ENCODE measurements at regions not wholly inside any gene's neighbourhood (a gene's known extent, or its start where the extent isn't known, plus 50 kb on each side); places are given as distances from the start of the nearest gene placed in this dataset.

- TF ChIP-seq EZH2phosphoT487 (IDR thresholded peaks at IDR 0.05; ENCODE audit: unreplicated experiment) (no peak), CREB1 (CRISPR knock-in tag; IDR thresholded peaks at IDR 0.05; ENCODE audit: low read depth) (no peak), ZNF114 (CRISPR knock-in tag; IDR thresholded peaks at IDR 0.05) (no peak), NANOG (IDR thresholded peaks at IDR 0.05; ENCODE audit: borderline replicate concordance) (no peak)
- TF ChIP-seq, protein P1, sequence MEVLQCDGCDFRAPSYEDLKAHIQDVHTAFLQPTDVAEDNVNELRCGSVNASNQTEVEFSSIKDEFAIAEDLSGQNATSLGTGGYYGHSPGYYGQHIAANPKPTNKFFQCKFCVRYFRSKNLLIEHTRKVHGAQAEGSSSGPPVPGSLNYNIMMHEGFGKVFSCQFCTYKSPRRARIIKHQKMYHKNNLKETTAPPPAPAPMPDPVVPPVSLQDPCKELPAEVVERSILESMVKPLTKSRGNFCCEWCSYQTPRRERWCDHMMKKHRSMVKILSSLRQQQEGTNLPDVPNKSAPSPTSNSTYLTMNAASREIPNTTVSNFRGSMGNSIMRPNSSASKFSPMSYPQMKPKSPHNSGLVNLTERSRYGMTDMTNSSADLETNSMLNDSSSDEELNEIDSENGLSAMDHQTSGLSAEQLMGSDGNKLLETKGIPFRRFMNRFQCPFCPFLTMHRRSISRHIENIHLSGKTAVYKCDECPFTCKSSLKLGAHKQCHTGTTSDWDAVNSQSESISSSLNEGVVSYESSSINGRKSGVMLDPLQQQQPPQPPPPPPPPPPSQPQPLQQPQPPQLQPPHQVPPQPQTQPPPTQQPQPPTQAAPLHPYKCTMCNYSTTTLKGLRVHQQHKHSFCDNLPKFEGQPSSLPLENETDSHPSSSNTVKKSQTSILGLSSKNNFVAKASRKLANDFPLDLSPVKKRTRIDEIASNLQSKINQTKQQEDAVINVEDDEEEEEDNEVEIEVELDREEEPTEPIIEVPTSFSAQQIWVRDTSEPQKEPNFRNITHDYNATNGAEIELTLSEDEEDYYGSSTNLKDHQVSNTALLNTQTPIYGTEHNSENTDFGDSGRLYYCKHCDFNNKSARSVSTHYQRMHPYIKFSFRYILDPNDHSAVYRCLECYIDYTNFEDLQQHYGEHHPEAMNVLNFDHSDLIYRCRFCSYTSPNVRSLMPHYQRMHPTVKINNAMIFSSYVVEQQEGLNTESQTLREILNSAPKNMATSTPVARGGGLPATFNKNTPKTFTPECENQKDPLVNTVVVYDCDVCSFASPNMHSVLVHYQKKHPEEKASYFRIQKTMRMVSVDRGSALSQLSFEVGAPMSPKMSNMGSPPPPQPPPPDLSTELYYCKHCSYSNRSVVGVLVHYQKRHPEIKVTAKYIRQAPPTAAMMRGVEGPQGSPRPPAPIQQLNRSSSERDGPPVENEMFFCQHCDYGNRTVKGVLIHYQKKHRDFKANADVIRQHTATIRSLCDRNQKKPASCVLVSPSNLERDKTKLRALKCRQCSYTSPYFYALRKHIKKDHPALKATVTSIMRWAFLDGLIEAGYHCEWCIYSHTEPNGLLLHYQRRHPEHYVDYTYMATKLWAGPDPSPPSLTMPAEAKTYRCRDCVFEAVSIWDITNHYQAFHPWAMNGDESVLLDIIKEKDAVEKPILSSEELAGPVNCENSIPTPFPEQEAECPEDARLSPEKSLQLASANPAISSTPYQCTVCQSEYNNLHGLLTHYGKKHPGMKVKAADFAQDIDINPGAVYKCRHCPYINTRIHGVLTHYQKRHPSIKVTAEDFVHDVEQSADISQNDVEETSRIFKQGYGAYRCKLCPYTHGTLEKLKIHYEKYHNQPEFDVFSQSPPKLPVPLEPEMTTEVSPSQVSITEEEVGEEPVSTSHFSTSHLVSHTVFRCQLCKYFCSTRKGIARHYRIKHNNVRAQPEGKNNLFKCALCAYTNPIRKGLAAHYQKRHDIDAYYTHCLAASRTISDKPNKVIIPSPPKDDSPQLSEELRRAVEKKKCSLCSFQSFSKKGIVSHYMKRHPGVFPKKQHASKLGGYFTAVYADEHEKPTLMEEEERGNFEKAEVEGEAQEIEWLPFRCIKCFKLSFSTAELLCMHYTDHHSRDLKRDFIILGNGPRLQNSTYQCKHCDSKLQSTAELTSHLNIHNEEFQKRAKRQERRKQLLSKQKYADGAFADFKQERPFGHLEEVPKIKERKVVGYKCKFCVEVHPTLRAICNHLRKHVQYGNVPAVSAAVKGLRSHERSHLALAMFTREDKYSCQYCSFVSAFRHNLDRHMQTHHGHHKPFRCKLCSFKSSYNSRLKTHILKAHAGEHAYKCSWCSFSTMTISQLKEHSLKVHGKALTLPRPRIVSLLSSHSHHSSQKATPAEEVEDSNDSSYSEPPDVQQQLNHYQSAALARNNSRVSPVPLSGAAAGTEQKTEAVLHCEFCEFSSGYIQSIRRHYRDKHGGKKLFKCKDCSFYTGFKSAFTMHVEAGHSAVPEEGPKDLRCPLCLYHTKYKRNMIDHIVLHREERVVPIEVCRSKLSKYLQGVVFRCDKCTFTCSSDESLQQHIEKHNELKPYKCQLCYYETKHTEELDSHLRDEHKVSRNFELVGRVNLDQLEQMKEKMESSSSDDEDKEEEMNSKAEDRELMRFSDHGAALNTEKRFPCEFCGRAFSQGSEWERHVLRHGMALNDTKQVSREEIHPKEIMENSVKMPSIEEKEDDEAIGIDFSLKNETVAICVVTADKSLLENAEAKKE (CRISPR knock-in tag; IDR thresholded peaks at IDR 0.05), result no peak
- TF ChIP-seq, protein P2, sequence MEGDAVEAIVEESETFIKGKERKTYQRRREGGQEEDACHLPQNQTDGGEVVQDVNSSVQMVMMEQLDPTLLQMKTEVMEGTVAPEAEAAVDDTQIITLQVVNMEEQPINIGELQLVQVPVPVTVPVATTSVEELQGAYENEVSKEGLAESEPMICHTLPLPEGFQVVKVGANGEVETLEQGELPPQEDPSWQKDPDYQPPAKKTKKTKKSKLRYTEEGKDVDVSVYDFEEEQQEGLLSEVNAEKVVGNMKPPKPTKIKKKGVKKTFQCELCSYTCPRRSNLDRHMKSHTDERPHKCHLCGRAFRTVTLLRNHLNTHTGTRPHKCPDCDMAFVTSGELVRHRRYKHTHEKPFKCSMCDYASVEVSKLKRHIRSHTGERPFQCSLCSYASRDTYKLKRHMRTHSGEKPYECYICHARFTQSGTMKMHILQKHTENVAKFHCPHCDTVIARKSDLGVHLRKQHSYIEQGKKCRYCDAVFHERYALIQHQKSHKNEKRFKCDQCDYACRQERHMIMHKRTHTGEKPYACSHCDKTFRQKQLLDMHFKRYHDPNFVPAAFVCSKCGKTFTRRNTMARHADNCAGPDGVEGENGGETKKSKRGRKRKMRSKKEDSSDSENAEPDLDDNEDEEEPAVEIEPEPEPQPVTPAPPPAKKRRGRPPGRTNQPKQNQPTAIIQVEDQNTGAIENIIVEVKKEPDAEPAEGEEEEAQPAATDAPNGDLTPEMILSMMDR (conservative IDR thresholded peaks at IDR 0.05; ENCODE audit: low read depth in 2 of 2), result no peak
These were observed 274.9 kb upstream of the ZFHX3 start (continued) for GRCh38 chr16:73322856-73323255.

DNA sequence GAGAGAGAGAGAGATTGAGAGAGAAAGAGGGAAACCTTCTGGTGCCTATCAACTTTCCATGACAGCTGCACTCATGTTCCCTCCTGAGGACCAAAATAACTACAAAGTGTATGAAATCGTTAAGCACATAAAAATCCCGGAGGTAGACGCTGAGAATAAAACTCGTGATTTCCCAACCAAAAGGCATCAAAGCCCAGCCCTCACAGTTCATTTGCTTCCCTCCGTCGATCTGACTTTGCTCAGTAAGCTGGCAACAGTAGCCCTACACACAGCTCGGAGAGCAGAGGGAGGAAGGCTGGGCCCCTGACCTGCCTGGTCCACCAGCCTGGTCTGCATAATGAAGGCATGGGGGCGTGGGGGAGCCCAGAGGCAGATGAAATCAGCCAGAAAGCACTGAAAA is 273.9 kb upstream of the ZFHX3 start:
- H3K9me2 ChIP-seq (ENCODE audit: insufficient read depth), result 0 out of 2 replicates have a peak, but pooled peaks cover under 1% of the 10 kb centered on the region
- H4K20me1 ChIP-seq (replicated peaks; ENCODE audit: insufficient read depth), result no peaks in the 10 kb centered on the region
- DNase-seq (ENCODE audit: low spot score) (no peak), ATAC-seq (peak; percentile 71)
- H3K4me3 Mint-ChIP-seq, result no peak overlapping the region
- H3K27me3 Mint-ChIP-seq (ENCODE audit: insufficient read depth, low read depth, poor library complexity), result no peaks in the 10 kb centered on the region
- no peaks in the 10 kb centered on the region for H3K27me3 ChIP-seq (ENCODE audit: insufficient read depth)
- 0 out of 2 replicates have a peak, but pooled peaks cover 7% of the 10 kb centered on the region for H3K4me1 ChIP-seq (ENCODE audit: insufficient read depth)
- no peaks in the 10 kb centered on the region for H3K36me3 ChIP-seq (ENCODE audit: insufficient read depth)
- H3K4me2 ChIP-seq, result no peak overlapping the region
- H2AFZ ChIP-seq, result 0 out of 2 replicates have a peak overlapping the region, but pooled peaks have one; percentile 32
- H3K27ac ChIP-seq (ENCODE audit: low read depth), result no peak overlapping the region
- no peaks in the 10 kb centered on the region for H3K79me2 ChIP-seq (replicated peaks; ENCODE audit: insufficient read depth)
- H3K4me3 ChIP-seq, result no peak overlapping the region
- H3K4me1 Mint-ChIP-seq, result peaks cover 8% of the 10 kb centered on the region; the same call in 2 of the 3 replicates
- no peaks in the 10 kb centered on the region for H3K9me3 Mint-ChIP-seq
- no peaks in the 10 kb centered on the region for H3F3A ChIP-seq (replicated peaks; ENCODE audit: low read depth)
- H3K27ac Mint-ChIP-seq, result no peak overlapping the region
- H3K36me3 Mint-ChIP-seq (ENCODE audit: low read depth), result no peaks in the 10 kb centered on the region
- TF ChIP-seq NANOG (IDR thresholded peaks at IDR 0.05; ENCODE audit: borderline replicate concordance) (no peak), CREB1 (CRISPR knock-in tag; IDR thresholded peaks at IDR 0.05; ENCODE audit: low read depth) (no peak), EZH2phosphoT487 (IDR thresholded peaks at IDR 0.05; ENCODE audit: unreplicated experiment) (no peak), ZNF331 (CRISPR knock-in tag; IDR thresholded peaks at IDR 0.05; ENCODE audit: low read depth) (no peak)
- TF ChIP-seq, protein P2 (conservative IDR thresholded peaks at IDR 0.05; ENCODE audit: low read depth in 2 of 2), result no peak
